Colonic mucosa (tissue), 4 donors: ENCODE measurements at regions not wholly inside any gene's neighbourhood (a gene's known extent, or its start where the extent isn't known, plus 50 kb on each side); places are given as distances from the start of the nearest gene placed in this dataset.

ENCODE experiments used
- DNase-seq: peaks from one replicate; pipeline ENCODE4 v3.0.0-alpha.2; 2020
- H3K27ac ChIP-seq: fragments of 200-600 bp; one replicate; pipeline ENCODE4 v1.8.0; 2021
- H3K27me3 ChIP-seq: fragments of 200-600 bp; one replicate; pipeline ENCODE4 v1.8.0; 2021
- H3K36me3 ChIP-seq: fragments of 200-600 bp; one replicate; pipeline ENCODE4 v1.8.0; 2021
- H3K4me1 ChIP-seq: fragments of 200-600 bp; one replicate; pipeline ENCODE4 v1.8.0; 2021; ENCODE audit warnings: mild to moderate bottlenecking
- H3K4me3 ChIP-seq: fragments of 200-600 bp; one replicate; pipeline ENCODE4 v1.8.0; 2021
- H3K9ac ChIP-seq, 2 donors: one replicate each; pipeline ENCODE4 v1.7.0; 2013; ENCODE audit warnings: control low read depth in 2 of 2, low read depth in 2 of 2, low read length in 2 of 2
- H3K9me3 ChIP-seq: fragments of 200-600 bp; one replicate; pipeline ENCODE4 v1.8.0; 2021
- CTCF ChIP-seq: fragments of 200-600 bp; IDR thresholded peaks from one replicate; pipeline ENCODE4 v1.8.0; 2022; ENCODE audit warnings: antibody characterized with exemption, mild to moderate bottlenecking
- intact Hi-C: fragments of 100-400 bp; cut with DNase I; formaldehyde crosslinking; loops from one replicate; pipeline ENCODE4 v1.14.1; 2022
- donor health status: healthy.
- donor health status: DM: no; HTN: no; CAD: no.
- donor health status: DM: no; HTN: no; CAD: no.

DNA sequence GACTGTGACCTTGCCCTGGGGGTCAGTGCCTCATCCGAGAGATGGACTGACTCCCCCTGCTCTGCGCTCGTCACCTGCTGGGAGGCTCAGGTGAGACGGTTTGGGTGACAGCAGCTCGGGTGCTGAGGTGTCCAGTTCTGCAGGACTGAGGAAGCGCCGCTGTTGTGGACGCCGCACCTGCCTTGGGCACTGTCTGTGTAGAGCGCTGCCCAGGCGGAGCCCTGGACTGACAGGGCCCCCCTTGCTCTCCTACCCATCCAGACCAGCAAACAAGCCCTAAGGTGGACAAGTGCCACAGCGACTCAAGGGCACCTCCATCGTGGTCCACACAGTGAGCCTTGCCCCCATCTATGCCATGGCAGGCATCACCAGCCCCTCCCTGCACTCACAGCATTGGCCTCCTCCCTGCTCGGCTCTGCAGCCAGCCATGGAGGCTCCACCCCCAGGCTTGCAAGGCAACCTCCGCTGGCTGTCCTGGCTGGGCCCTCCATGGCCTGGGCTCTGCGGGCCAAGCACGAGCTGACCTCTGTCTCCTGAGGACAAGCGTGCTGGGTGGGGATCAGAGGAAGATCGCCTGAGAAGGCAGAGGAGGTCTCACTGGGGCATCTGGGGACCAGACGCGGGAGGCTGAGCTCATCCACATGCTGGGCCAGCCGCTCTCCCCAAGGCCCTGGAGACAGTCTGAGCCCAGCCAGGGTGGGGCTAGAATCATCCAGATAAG, 87.1 kb upstream of the COL5A1 start:
- Histone ChIP-seq H3K9ac (no peak overlapping the region), H3K27ac (no peak overlapping the region), H3K36me3 (no peaks in the 10 kb centered on the region), H3K27me3 (no peaks in the 10 kb centered on the region), H3K4me1 (no peaks in the 10 kb centered on the region), H3K9me3 (no peaks in the 10 kb centered on the region), H3K4me3 (no peak overlapping the region)
- TF ChIP-seq CTCF, result no peak
- intact Hi-C loops, result no loop called here
- DNase-seq, result no peak

DNA sequence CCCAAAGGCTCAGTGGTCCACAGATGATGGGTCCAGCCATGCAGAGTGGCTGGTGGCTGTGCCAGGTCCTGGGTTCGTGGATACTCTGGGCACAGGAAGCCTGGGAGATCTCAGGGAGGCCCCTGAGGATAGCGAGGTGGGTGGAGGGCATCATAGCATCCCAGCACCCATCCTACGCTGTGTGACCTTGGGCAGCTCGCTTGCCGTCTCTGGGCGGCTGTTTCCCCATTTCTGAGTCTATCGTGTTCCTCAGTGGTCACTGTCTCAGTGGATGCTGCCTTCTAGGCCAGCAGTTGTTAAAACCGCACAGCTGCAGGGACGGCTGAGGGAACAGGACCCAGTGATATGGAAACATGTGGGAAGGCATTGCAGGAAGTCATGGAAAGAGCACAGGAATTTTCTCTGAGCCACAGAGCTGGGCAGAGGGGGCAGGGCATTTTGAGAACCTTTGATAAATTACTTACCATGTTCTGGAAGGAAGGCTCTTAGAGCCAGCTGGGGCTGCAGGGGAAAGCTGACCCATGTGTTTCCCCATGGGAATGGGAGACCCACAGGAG, 86.4 kb upstream of the COL5A1 start:
- no peak for DNase-seq
- no peaks in the 10 kb centered on the region for H3K27me3 ChIP-seq
- TF ChIP-seq CTCF, result no peak
- no peak overlapping the region for H3K27ac ChIP-seq
- H3K9ac ChIP-seq, result no peak overlapping the region
- intact Hi-C loops, result no loop called here
- no peak overlapping the region for H3K4me3 ChIP-seq
- no peaks in the 10 kb centered on the region for H3K36me3 ChIP-seq
- no peaks in the 10 kb centered on the region for H3K9me3 ChIP-seq
- H3K4me1 ChIP-seq, result no peaks in the 10 kb centered on the region

- H3K36me3 ChIP-seq, result no peaks in the 10 kb centered on the region
- no peak overlapping the region for H3K4me3 ChIP-seq
- no peaks in the 10 kb centered on the region for H3K4me1 ChIP-seq
- H3K27ac ChIP-seq, result no peak overlapping the region
- DNase-seq, result no peak
- H3K9me3 ChIP-seq, result no peaks in the 10 kb centered on the region
- intact Hi-C loops, result no loop called here
- no peak for TF ChIP-seq CTCF
- H3K27me3 ChIP-seq, result no peaks in the 10 kb centered on the region
- H3K9ac ChIP-seq, result no peak overlapping the region
Observed at GRCh38 chr9:134556531-134557068, 85.0 kb upstream of the COL5A1 start.

- H3K9ac ChIP-seq, result no peak overlapping the region
- no peak overlapping the region for H3K27ac ChIP-seq
- no peaks in the 10 kb centered on the region for H3K27me3 ChIP-seq
- DNase-seq, result no peak
- intact Hi-C loops, result no loop called here
- no peaks in the 10 kb centered on the region for H3K4me1 ChIP-seq
- H3K36me3 ChIP-seq, result no peaks in the 10 kb centered on the region
- H3K4me3 ChIP-seq, result no peak overlapping the region
- H3K9me3 ChIP-seq, result no peaks in the 10 kb centered on the region
- no peak for TF ChIP-seq CTCF
Observed at GRCh38 chr9:134557331-134557730, 84.3 kb upstream of the COL5A1 start.

GRCh38 chr9:134558124-134558905, 83.3 kb upstream of the COL5A1 start:
- TF ChIP-seq CTCF, result no peak
- no peaks in the 10 kb centered on the region for H3K27me3 ChIP-seq
- no peak overlapping the region for H3K4me3 ChIP-seq
- no peaks in the 10 kb centered on the region for H3K36me3 ChIP-seq
- intact Hi-C loops, result no loop called here
- H3K27ac ChIP-seq, result no peak overlapping the region
- no peak for DNase-seq
- H3K9me3 ChIP-seq, result no peaks in the 10 kb centered on the region
- H3K9ac ChIP-seq, result no peak overlapping the region
- no peaks in the 10 kb centered on the region for H3K4me1 ChIP-seq
